Cardiac fibroblast (primary cell): ENCODE measurements at regions not wholly inside any gene's neighbourhood (a gene's known extent, or its start where the extent isn't known, plus 50 kb on each side); places are given as distances from the start of the nearest gene placed in this dataset.

ENCODE experiments used
- DNase-seq, 2 donors: peaks; one replicate each; pipeline versions ENCODE4 v3.0.0 to v3.0.0-alpha.2; 2010; ENCODE audit warnings: low read depth in 2 of 2
- H3K4me3 ChIP-seq, 2 donors: replicated peaks in 1 of 2; 1 replicate in 1 of 2; 2 replicates in 1 of 2; pipeline ENCODE4 v1.5.1; 2011; ENCODE audit warnings: low read depth in 2 of 2, low read length in 2 of 2, mild to moderate bottlenecking in 2 of 2, moderate library complexity in 1 of 2
- CTCF ChIP-seq: IDR thresholded peaks from one replicate; pipeline ENCODE4 v1.5.1; 2011; ENCODE audit warnings: low read depth, mild to moderate bottlenecking, low read length, inconsistent platforms

DNA sequence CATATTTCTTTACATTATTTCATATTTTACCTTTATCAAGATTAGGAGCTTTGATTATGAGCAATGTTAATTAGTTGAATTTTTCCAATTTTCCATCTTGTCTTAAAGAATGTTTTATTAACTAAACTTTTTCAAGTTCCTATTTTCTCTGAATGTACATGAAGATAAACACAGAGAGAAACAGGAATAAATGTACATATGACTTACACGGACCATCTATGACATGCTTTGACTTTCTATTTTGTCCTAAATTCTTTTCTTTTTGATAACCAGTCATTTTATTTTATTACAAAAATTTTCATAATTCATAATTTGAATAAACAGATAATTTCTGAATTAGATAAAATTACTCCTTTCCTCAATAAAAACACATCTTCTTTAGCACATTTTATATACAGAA, 1038.8 kb upstream of the ARRDC3 start:
- DNase-seq = peak in 1 of 2 donors; percentile 11
- H3K4me3 ChIP-seq = no peak overlapping the region
- TF ChIP-seq CTCF = no peak

GRCh38 chr5:92421196-92421595, 1038.1 kb upstream of the ARRDC3 start:
- no peak for DNase-seq
- no peak overlapping the region for H3K4me3 ChIP-seq
- no peak for TF ChIP-seq CTCF

GRCh38 chr5:92419261-92419660, 1036.1 kb upstream of the ARRDC3 start:
- TF ChIP-seq CTCF = no peak
- no peak overlapping the region for H3K4me3 ChIP-seq
- no peak for DNase-seq

GRCh38 chr5:92418341-92418740, 1035.2 kb upstream of the ARRDC3 start:
- TF ChIP-seq CTCF = no peak
- no peak overlapping the region for H3K4me3 ChIP-seq
- peak in 1 of 2 donors; percentile 12 for DNase-seq

GRCh38 chr5:92409134-92409533, 1026.0 kb upstream of the ARRDC3 start:
- no peak overlapping the region for H3K4me3 ChIP-seq
- peak in 1 of 2 donors; percentile 51 for DNase-seq
- TF ChIP-seq CTCF = no peak

GRCh38 chr5:92402956-92403702, 1020.0 kb upstream of the ARRDC3 start:
- no peak overlapping the region for H3K4me3 ChIP-seq
- no peak for DNase-seq
- no peak for TF ChIP-seq CTCF

- peak in 1 of 2 donors; percentile 56 for DNase-seq
- no peak for TF ChIP-seq CTCF
- H3K4me3 ChIP-seq = no peak overlapping the region
Observed at GRCh38 chr5:92402045-92402444, 1018.9 kb upstream of the ARRDC3 start.
